CD14-positive monocyte (primary cell): ENCODE measurements at regions not wholly inside any gene's neighbourhood (a gene's known extent, or its start where the extent isn't known, plus 50 kb on each side); places are given as distances from the start of the nearest gene placed in this dataset.
"Not testable (repeated sequence)": the region's sequence is repeated elsewhere in the genome, so short reads cannot be mapped to it uniquely, and the experiment has no call there.

Experiments
- DNase-seq, 3 donors: peaks; one replicate each; pipeline ENCODE4 v3.0.0-alpha.2; 2011 to 2022
- H2AFZ ChIP-seq: 2 replicates; pipeline ENCODE4 v1.6.0; 2012; ENCODE audit warnings: mild to moderate bottlenecking, low read depth, low read length, inconsistent platforms; ENCODE audit not compliant: insufficient read depth, poor library complexity, severe bottlenecking
- H3K27ac ChIP-seq, 2 donors: 1 replicate in 1 of 2; 2 replicates in 1 of 2; pipeline ENCODE4 v1.5.1; 2012 to 2013; ENCODE audit warnings: low read length in 2 of 2, control low read depth in 1 of 2, inconsistent platforms in 1 of 2, low read depth in 1 of 2, mild to moderate bottlenecking in 1 of 2
- H3K27me3 ChIP-seq, 2 donors: one replicate each; pipeline versions ENCODE4 v1.6.0 to v1.6.1; 2011 to 2013; ENCODE audit warnings: low read length in 2 of 2; ENCODE audit not compliant: control insufficient read depth in 2 of 2, insufficient read depth in 2 of 2
- H3K36me3 ChIP-seq, 2 donors: replicated peaks in 1 of 2; 1 replicate in 1 of 2; 2 replicates in 1 of 2; pipeline versions ENCODE4 v1.5.1 to v1.6.1; 2012 to 2013; ENCODE audit warnings: low read length in 2 of 2, control low read depth in 1 of 2, inconsistent platforms in 1 of 2, mild to moderate bottlenecking in 1 of 2; ENCODE audit not compliant: insufficient read depth in 2 of 2, control insufficient read depth in 1 of 2
- H3K4me1 ChIP-seq, 2 donors: 1 replicate in 1 of 2; 2 replicates in 1 of 2; pipeline versions ENCODE4 v1.5.1 to v1.6.1; 2012 to 2013; ENCODE audit warnings: low read length in 2 of 2, control low read depth in 1 of 2, inconsistent platforms in 1 of 2, mild to moderate bottlenecking in 1 of 2, moderate library complexity in 1 of 2; ENCODE audit not compliant: insufficient read depth in 2 of 2, control insufficient read depth in 1 of 2
- H3K4me2 ChIP-seq: replicated peaks from 2 replicates; pipeline ENCODE3; 2012; ENCODE audit warnings: low read length, moderate library complexity, mild to moderate bottlenecking; ENCODE audit not compliant: poor library complexity, severe bottlenecking; ENCODE audit errors: extremely low read depth
- H3K4me3 ChIP-seq, 3 experiments: fragments of 200-600 bp in 1 of 3; sonication (generic) in 1 of 3; replicated peaks in 1 of 3; 1 replicate in 2 of 3; 2 replicates in 1 of 3; pipeline ENCODE4 v1.5.1; 2011 to 2013; ENCODE audit warnings: low read length in 3 of 3, mild to moderate bottlenecking in 3 of 3, control low read depth in 2 of 3, low read depth in 2 of 3, inconsistent platforms in 1 of 3, moderate library complexity in 1 of 3
- H3K79me2 ChIP-seq: 2 replicates; pipeline ENCODE4 v1.6.0; 2012; ENCODE audit warnings: mild to moderate bottlenecking, control low read depth, inconsistent platforms, low read length, moderate library complexity; ENCODE audit not compliant: insufficient read depth
- H3K9ac ChIP-seq: 2 replicates; pipeline ENCODE4 v1.6.0; 2017; ENCODE audit warnings: low read length, mild to moderate bottlenecking; ENCODE audit not compliant: insufficient read depth, poor library complexity, severe bottlenecking
- H3K9me3 ChIP-seq, 2 donors: replicated peaks in 1 of 2; 1 replicate in 1 of 2; 2 replicates in 1 of 2; pipeline versions ENCODE4 v1.5.1 to v1.6.1; 2012 to 2013; ENCODE audit warnings: low read length in 2 of 2, control low read depth in 1 of 2; ENCODE audit not compliant: control insufficient read depth in 1 of 2, insufficient read depth in 1 of 2
- H4K20me1 ChIP-seq: 2 replicates; pipeline ENCODE4 v1.6.0; 2012; ENCODE audit warnings: mild to moderate bottlenecking, low read length, control low read depth, moderate library complexity; ENCODE audit not compliant: insufficient read depth
- H3K27ac Mint-ChIP-seq, 7 donors: one replicate each; pipeline ENCODE4 v1.8.0; 2020; ENCODE audit warnings: mild to moderate bottlenecking in 7 of 7, mixed read lengths in 7 of 7, moderate library complexity in 6 of 7, inconsistent platforms in 2 of 7
- H3K27me3 Mint-ChIP-seq, 3 donors: one replicate each; pipeline ENCODE4 v1.8.0; 2021 to 2022; ENCODE audit warnings: low read depth in 3 of 3, mild to moderate bottlenecking in 3 of 3, mixed read lengths in 3 of 3, moderate library complexity in 3 of 3, inconsistent platforms in 1 of 3
- H3K36me3 Mint-ChIP-seq, 2 donors: one replicate each; pipeline ENCODE4 v1.8.0; 2020; ENCODE audit warnings: mixed read lengths in 2 of 2, inconsistent platforms in 1 of 2, mild to moderate bottlenecking in 1 of 2
- H3K4me1 Mint-ChIP-seq: one replicate; pipeline ENCODE4 v1.8.0; 2020; ENCODE audit warnings: mild to moderate bottlenecking, mixed read lengths
- H3K4me3 Mint-ChIP-seq, 2 donors: one replicate each; pipeline ENCODE4 v1.8.0; 2020; ENCODE audit warnings: mild to moderate bottlenecking in 2 of 2, mixed read lengths in 2 of 2, moderate library complexity in 1 of 2
- H3K9me3 Mint-ChIP-seq, 7 donors: one replicate each; pipeline ENCODE4 v1.8.0; 2020 to 2022; ENCODE audit warnings: mixed read lengths in 7 of 7, mild to moderate bottlenecking in 6 of 7, moderate library complexity in 6 of 7, inconsistent platforms in 2 of 7
- CTCF ChIP-seq: fragments of 200-600 bp; IDR thresholded peaks from one replicate; pipeline ENCODE4 v1.8.0; 2022; ENCODE audit warnings: antibody characterized with exemption, mild to moderate bottlenecking
- WGBS: methylation state at CpG from one replicate; pipeline ENCODE4 v1.1.5; 2013; ENCODE audit warnings: missing lambda C conversion rate; ENCODE audit not compliant: insufficient coverage; 5-methylcytosine and 5-hydroxymethylcytosine counted together
- intact Hi-C, 2 donors: fragments of 100-400 bp; cut with micrococcal nuclease; formaldehyde crosslinking; loops; one replicate each; pipeline versions ENCODE4 v1.15.0 to v1.15.1; 2023

- DNase-seq = no peak
- H4K20me1 ChIP-seq = no peaks in the 10 kb centered on the region
- no peaks in the 10 kb centered on the region for H3K36me3 ChIP-seq
- H3K9ac ChIP-seq = no peak overlapping the region
- no peak overlapping the region for H3K4me3 ChIP-seq
- H3K27ac Mint-ChIP-seq = no peak overlapping the region
- H3K27me3 Mint-ChIP-seq = peaks cover 0 to 3% (median 0%) of the 10 kb centered on the region in 3 donors
- H3K27me3 ChIP-seq = no peaks in the 10 kb centered on the region
- no peaks in the 10 kb centered on the region for H3K36me3 Mint-ChIP-seq
- no peaks in the 10 kb centered on the region for H3K4me1 ChIP-seq
- H3K9me3 Mint-ChIP-seq = peaks cover 11 to 19% (median 14%) of the 10 kb centered on the region in 7 donors
- H3K9me3 ChIP-seq = peaks cover 9 to 12% of the 10 kb centered on the region in 2 donors
- H3K4me2 ChIP-seq = no peak overlapping the region
- no peak overlapping the region for H2AFZ ChIP-seq
- no peak for TF ChIP-seq CTCF
- no peak overlapping the region for H3K4me3 Mint-ChIP-seq
- H3K79me2 ChIP-seq = no peaks in the 10 kb centered on the region
- H3K27ac ChIP-seq = no peak overlapping the region
- no peaks in the 10 kb centered on the region for H3K4me1 Mint-ChIP-seq
- intact Hi-C loops = no loop called here
Measured at GRCh38 chr12:23140710-23141109, 515.7 kb downstream of the ETNK1 start.

- H3K36me3 Mint-ChIP-seq = no peaks in the 10 kb centered on the region
- H4K20me1 ChIP-seq = no peaks in the 10 kb centered on the region
- intact Hi-C loops = no loop called here
Measured at GRCh38 chr12:23141335-23141734, 516.4 kb downstream of the ETNK1 start.

GRCh38 chr12:23146070-23146469, 521.1 kb downstream of the ETNK1 start:
- H4K20me1 ChIP-seq, H3K4me2 ChIP-seq, H3K27ac Mint-ChIP-seq, intact Hi-C loops, DNase-seq, H3K36me3 Mint-ChIP-seq, H3K27me3 Mint-ChIP-seq, H3K9me3 ChIP-seq, H3K79me2 ChIP-seq, H3K4me3 Mint-ChIP-seq, H2AFZ ChIP-seq, H3K9ac ChIP-seq, H3K4me3 ChIP-seq, H3K27me3 ChIP-seq, H3K4me1 Mint-ChIP-seq, H3K4me1 ChIP-seq, H3K27ac ChIP-seq, H3K36me3 ChIP-seq: not testable (repeated sequence)
- 96% methylated on average over 15 of the region's 15 CpGs for WGBS
- peaks cover 10 to 32% (median 16%) of the 10 kb centered on the region in 7 donors for H3K9me3 Mint-ChIP-seq

More at GRCh38 chr12:23141335-23141734, 516.4 kb downstream of the ETNK1 start:
- Histone ChIP-seq H3K79me2 (no peaks in the 10 kb centered on the region), H3K27ac (no peak overlapping the region), H3K4me1 (no peaks in the 10 kb centered on the region), H2AFZ (no peak overlapping the region), H3K4me2 (no peak overlapping the region), H3K4me3 (no peak overlapping the region), H3K9ac (no peak overlapping the region), H3K27me3 (no peaks in the 10 kb centered on the region), H3K36me3 (no peaks in the 10 kb centered on the region), H3K9me3 (peaks cover 12 to 15% of the 10 kb centered on the region in 2 donors)
- H3K4me1 Mint-ChIP-seq = no peaks in the 10 kb centered on the region
- H3K9me3 Mint-ChIP-seq = peaks cover 11 to 20% (median 17%) of the 10 kb centered on the region in 7 donors
- TF ChIP-seq CTCF = no peak
- H3K4me3 Mint-ChIP-seq = no peak overlapping the region
- no peak for DNase-seq
- H3K27me3 Mint-ChIP-seq = peaks cover 0 to 1% (median 0%) of the 10 kb centered on the region in 3 donors
- H3K27ac Mint-ChIP-seq = no peak overlapping the region
